SU-DHL-6 (cell line): ENCODE measurements at regions not wholly inside any gene's neighbourhood (a gene's known extent, or its start where the extent isn't known, plus 50 kb on each side); places are given as distances from the start of the nearest gene placed in this dataset.

Experiments
- H2AFZ ChIP-seq: fragments of 200-600 bp; sonication (generic); 2 replicates; pipeline ENCODE4 v1.6.1; 2014; ENCODE audit warnings: low read depth, mild to moderate bottlenecking, moderate library complexity, mixed read lengths, antibody characterized with exemption, low read length; ENCODE audit not compliant: severe bottlenecking
- H3F3A ChIP-seq: fragments of 200-600 bp; shearing (Covaris generic); 2 replicates; pipeline ENCODE4 v1.6.0; 2016; ENCODE audit warnings: antibody characterized with exemption, mild to moderate bottlenecking; ENCODE audit not compliant: insufficient read depth
- H3K27ac ChIP-seq: fragments of 200-600 bp; sonication (generic); 2 replicates; pipeline ENCODE4 v1.5.1; 2016; ENCODE audit warnings: low read depth, mild to moderate bottlenecking, low read length, moderate library complexity, mixed read lengths
- H3K27me3 ChIP-seq: fragments of 200-600 bp; sonication (generic), shearing (Covaris generic); 2 replicates; pipeline ENCODE4 v1.6.0; 2014; ENCODE audit warnings: mild to moderate bottlenecking, low read length
- H3K36me3 ChIP-seq: fragments of 200-600 bp; sonication (generic); 2 replicates; pipeline ENCODE4 v1.6.1; 2014; ENCODE audit warnings: mild to moderate bottlenecking, low read length, mixed read lengths
- H3K4me2 ChIP-seq: fragments of 300-600, 200-600 bp; shearing (Covaris generic), sonication (generic); 2 replicates; pipeline ENCODE4 v1.6.0; 2014; ENCODE audit warnings: low read length, low read depth, mild to moderate bottlenecking; ENCODE audit not compliant: poor library complexity, severe bottlenecking
- H3K4me3 ChIP-seq: fragments of 200-600 bp; sonication (generic); 2 replicates; pipeline ENCODE4 v1.5.1; 2014; ENCODE audit warnings: antibody characterized with exemption, low read length, mild to moderate bottlenecking, mixed read lengths; ENCODE audit not compliant: insufficient read depth, poor library complexity, severe bottlenecking
- H3K79me2 ChIP-seq: fragments of 200-600 bp; sonication (generic); 2 replicates; pipeline ENCODE4 v1.6.1; 2014; ENCODE audit warnings: mild to moderate bottlenecking, low read length, moderate library complexity; ENCODE audit not compliant: insufficient read depth
- H3K9ac ChIP-seq: fragments of 200-600 bp; sonication (generic); 2 replicates; pipeline ENCODE4 v1.7.0; 2014; ENCODE audit warnings: mild to moderate bottlenecking, low read length
- H3K9me2 ChIP-seq: fragments of 200-600 bp; sonication (generic); replicated peaks from 2 replicates; pipeline ENCODE4 v1.6.1; 2014; ENCODE audit warnings: low read length; ENCODE audit not compliant: insufficient read depth
- H3K9me3 ChIP-seq: fragments of 200-600 bp; sonication (generic); 2 replicates; pipeline ENCODE4 v1.6.1; 2014; ENCODE audit warnings: low read length, mixed read lengths; ENCODE audit not compliant: insufficient read depth
- H4K20me1 ChIP-seq: fragments of 200-600 bp; sonication (generic); 2 replicates; pipeline ENCODE4 v1.6.1; 2014; ENCODE audit warnings: low read depth, mild to moderate bottlenecking, antibody characterized with exemption, low read length, moderate library complexity, mixed read lengths
- CTCF ChIP-seq: fragments of 200-600 bp; sonication (generic); IDR thresholded peaks from one replicate; pipeline ENCODE4 v1.5.1; 2017; ENCODE audit warnings: antibody characterized with exemption, mild to moderate bottlenecking, low read length, moderate library complexity; ENCODE audit not compliant: insufficient read depth, poor library complexity, severe bottlenecking
- EZH2phosphoT487 ChIP-seq: fragments of 200-600 bp; sonication (generic), shearing (Covaris generic); conservative IDR thresholded peaks from 2 replicates; pipeline ENCODE4 v1.6.1; 2018; ENCODE audit warnings: mild to moderate bottlenecking, antibody characterized with exemption, low read length, moderate library complexity, mixed read lengths

DNA sequence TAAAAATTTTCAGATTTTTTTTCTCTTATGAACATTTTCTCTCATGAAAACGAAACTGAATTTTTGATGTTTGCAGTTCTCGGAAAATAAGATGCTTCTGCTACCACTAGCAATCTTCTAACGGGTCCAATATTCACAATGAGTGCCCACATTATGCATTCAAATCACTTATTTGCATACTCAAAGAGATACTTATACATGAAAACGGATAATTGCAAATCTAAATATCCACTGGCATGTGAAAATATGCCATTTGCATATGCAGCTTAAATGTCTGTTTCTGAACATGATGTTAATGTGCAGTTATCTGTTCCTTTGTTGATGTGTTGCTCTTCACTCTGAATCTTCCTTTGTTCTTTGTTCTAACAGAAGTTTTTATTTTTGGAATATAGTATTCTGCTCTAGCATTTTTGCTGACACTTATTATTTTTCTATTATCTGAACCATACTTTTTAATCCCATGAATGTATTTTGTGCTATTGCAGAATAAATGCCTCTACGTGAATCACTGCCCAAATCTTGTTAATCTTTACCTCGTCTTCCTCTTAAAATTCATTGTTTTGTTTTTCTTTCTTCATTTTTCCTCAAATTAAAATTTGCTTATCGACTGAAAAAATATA lies 259.4 kb upstream of the BRINP3 start:
- H3K27me3 ChIP-seq: no peaks in the 10 kb centered on the region
- no peaks in the 10 kb centered on the region for H3F3A ChIP-seq
- no peak overlapping the region for H3K4me2 ChIP-seq
- no peaks in the 10 kb centered on the region for H3K79me2 ChIP-seq
- no peaks in the 10 kb centered on the region for H3K9me2 ChIP-seq
- H3K36me3 ChIP-seq: no peaks in the 10 kb centered on the region
- no peak overlapping the region for H2AFZ ChIP-seq
- no peak overlapping the region for H3K4me3 ChIP-seq
- no peak overlapping the region for H3K27ac ChIP-seq
- H4K20me1 ChIP-seq: no peaks in the 10 kb centered on the region
- TF ChIP-seq CTCF (no peak), EZH2phosphoT487 (no peak)
- no peak overlapping the region for H3K9ac ChIP-seq
- H3K9me3 ChIP-seq: no peaks in the 10 kb centered on the region; the same call in 1 of the 2 replicates

- H2AFZ ChIP-seq: no peak overlapping the region
- no peak overlapping the region for H3K4me3 ChIP-seq
- H3K36me3 ChIP-seq: no peaks in the 10 kb centered on the region
- no peaks in the 10 kb centered on the region for H4K20me1 ChIP-seq
- TF ChIP-seq EZH2phosphoT487: no peak
- no peak for TF ChIP-seq CTCF
- H3K4me2 ChIP-seq: no peak overlapping the region
- H3K9ac ChIP-seq: no peak overlapping the region
- H3K9me3 ChIP-seq: no peaks in the 10 kb centered on the region; the same call in 1 of the 2 replicates
- no peaks in the 10 kb centered on the region for H3K9me2 ChIP-seq
- no peak overlapping the region for H3K27ac ChIP-seq
- H3K27me3 ChIP-seq: no peaks in the 10 kb centered on the region
- no peaks in the 10 kb centered on the region for H3K79me2 ChIP-seq
- no peaks in the 10 kb centered on the region for H3F3A ChIP-seq
These were observed 260.7 kb upstream of the BRINP3 start for GRCh38 chr1:190738317-190738716.

DNA sequence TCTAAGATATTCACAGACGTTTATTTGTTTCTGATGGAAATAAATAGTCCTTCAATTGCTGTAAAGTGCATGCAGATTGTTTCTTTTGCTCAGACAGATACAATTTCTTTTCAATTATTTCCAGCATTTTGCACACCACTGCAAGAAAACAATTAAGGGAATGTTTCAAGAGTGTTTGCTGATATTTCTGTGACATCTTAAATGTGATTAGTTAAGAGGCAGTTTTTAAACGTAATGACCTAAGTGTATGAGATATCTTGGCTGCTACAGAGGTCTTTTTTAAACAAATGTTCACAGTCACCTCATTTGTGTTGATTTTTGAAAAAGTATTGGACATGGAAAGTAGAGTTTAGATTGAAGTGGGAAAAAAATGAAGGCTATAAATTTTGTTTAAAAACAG lies 262.3 kb upstream of the BRINP3 start:
- no peaks in the 10 kb centered on the region for H3K27me3 ChIP-seq
- H3F3A ChIP-seq: no peaks in the 10 kb centered on the region
- H2AFZ ChIP-seq: peak overlapping the region; percentile 16
- no peak overlapping the region for H3K9ac ChIP-seq
- no peaks in the 10 kb centered on the region for H3K36me3 ChIP-seq
- no peak for TF ChIP-seq CTCF
- no peak for TF ChIP-seq EZH2phosphoT487
- no peaks in the 10 kb centered on the region for H4K20me1 ChIP-seq
- no peaks in the 10 kb centered on the region; the same call in 1 of the 2 replicates for H3K9me3 ChIP-seq
- no peak overlapping the region for H3K4me2 ChIP-seq
- H3K4me3 ChIP-seq: no peak overlapping the region
- no peaks in the 10 kb centered on the region for H3K79me2 ChIP-seq
- no peaks in the 10 kb centered on the region for H3K9me2 ChIP-seq
- H3K27ac ChIP-seq: no peak overlapping the region
